Liver (tissue), 7 donors: ENCODE measurements at regions not wholly inside any gene's neighbourhood (a gene's known extent, or its start where the extent isn't known, plus 50 kb on each side); places are given as distances from the start of the nearest gene placed in this dataset.

Source experiments
- DNase-seq: peaks from one replicate; pipeline ENCODE4 v3.0.0-alpha.2; 2017; ENCODE audit warnings: low spot score
- H3K27ac ChIP-seq, 2 donors: one replicate each; pipeline ENCODE4 v1.7.0; 2013; ENCODE audit warnings: inconsistent platforms in 2 of 2, low read length in 2 of 2, control low read depth in 1 of 2, low read depth in 1 of 2, mild to moderate bottlenecking in 1 of 2
- H3K27me3 ChIP-seq, 4 donors: one replicate each; pipeline versions ENCODE4 v1.6.1 to v1.7.0; 2013; ENCODE audit warnings: low read length in 3 of 4, inconsistent platforms in 1 of 4, mild to moderate bottlenecking in 1 of 4, moderate library complexity in 1 of 4; ENCODE audit not compliant: control insufficient read depth in 4 of 4, insufficient read depth in 4 of 4
- H3K36me3 ChIP-seq, 4 donors: one replicate each; pipeline versions ENCODE4 v1.6.1 to v1.7.0; 2013; ENCODE audit warnings: low read length in 3 of 4, mild to moderate bottlenecking in 3 of 4, low read depth in 1 of 4, moderate library complexity in 1 of 4; ENCODE audit not compliant: control insufficient read depth in 4 of 4, insufficient read depth in 3 of 4
- H3K4me1 ChIP-seq, 4 donors: one replicate each; pipeline versions ENCODE4 v1.6.1 to v1.7.0; 2013; ENCODE audit warnings: low read length in 3 of 4, mild to moderate bottlenecking in 3 of 4, moderate library complexity in 1 of 4; ENCODE audit not compliant: control insufficient read depth in 4 of 4, insufficient read depth in 4 of 4
- H3K4me3 ChIP-seq, 3 donors: one replicate each; pipeline versions ENCODE4 v1.6.1 to v1.7.0; 2013; ENCODE audit warnings: low read length in 3 of 3, control low read depth in 1 of 3, low read depth in 1 of 3, mild to moderate bottlenecking in 1 of 3
- H3K9ac ChIP-seq, 2 donors: one replicate each; pipeline ENCODE4 v1.7.0; 2013; ENCODE audit warnings: low read length in 2 of 2, mild to moderate bottlenecking in 2 of 2, moderate library complexity in 2 of 2, control low read depth in 1 of 2, low read depth in 1 of 2
- H3K9me3 ChIP-seq, 4 donors: one replicate each; pipeline versions ENCODE4 v1.6.1 to v1.7.0; 2013; ENCODE audit warnings: low read length in 3 of 4; ENCODE audit not compliant: control insufficient read depth in 4 of 4
- FOXA1 ChIP-seq: IDR thresholded peaks from 2 replicates; pipeline ENCODE4 v1.6.1; 2016; ENCODE audit warnings: antibody characterized with exemption
- FOXA2 ChIP-seq: IDR thresholded peaks from 2 replicates; pipeline ENCODE4 v1.6.1; 2016; ENCODE audit warnings: antibody characterized with exemption
- HNF4A ChIP-seq, 2 donors: conservative IDR thresholded peaks; 2 replicates each; pipeline ENCODE4 v1.6.1; 2016; ENCODE audit warnings: antibody characterized with exemption in 2 of 2, mild to moderate bottlenecking in 2 of 2
- MAX ChIP-seq: IDR thresholded peaks from 2 replicates; pipeline ENCODE4 v1.6.1; 2016; ENCODE audit warnings: antibody characterized with exemption
- NR2F2 ChIP-seq: IDR thresholded peaks from 2 replicates; pipeline ENCODE4 v1.6.1; 2016; ENCODE audit warnings: antibody characterized with exemption
- RAD21 ChIP-seq, 2 donors: IDR thresholded peaks; 2 replicates each; pipeline ENCODE4 v1.6.1; 2016; ENCODE audit warnings: antibody characterized with exemption in 2 of 2, mild to moderate bottlenecking in 2 of 2
- RXRA ChIP-seq, 2 donors: IDR thresholded peaks; 2 replicates each; pipeline ENCODE4 v1.6.1; 2017 to 2018; ENCODE audit warnings: antibody characterized with exemption in 2 of 2, mild to moderate bottlenecking in 1 of 2
- SP1 ChIP-seq: IDR thresholded peaks from 2 replicates; pipeline ENCODE4 v1.6.1; 2018; ENCODE audit warnings: antibody characterized with exemption, mild to moderate bottlenecking
- WGBS: extraction: QIAGEN DNeasy Blood & Tissue Kit; methylation state at CpG from one replicate; pipeline ENCODE4 v1.1.7; 2013; 5-methylcytosine and 5-hydroxymethylcytosine counted together
- TF ChIP-seq, protein P1 (sequence below): IDR thresholded peaks from 2 replicates; pipeline ENCODE4 v1.6.1; 2016; ENCODE audit warnings: antibody characterized with exemption
- TF ChIP-seq, protein P2 (sequence below): IDR thresholded peaks from 2 replicates; pipeline ENCODE4 v1.6.1; 2016; ENCODE audit warnings: antibody characterized with exemption, mild to moderate bottlenecking
- TF ChIP-seq, protein P3 (sequence below): IDR thresholded peaks from 2 replicates; pipeline ENCODE4 v1.6.1; 2016; ENCODE audit warnings: antibody characterized with exemption
- donor health status: healthy.
- donor health status: healthy.
- donor health status: healthy.
- donor health status: healthy.

- 79% methylated on average over 15 of the region's 15 CpGs for WGBS
- DNase-seq = no peak
- H3K9me3 ChIP-seq = no peaks in the 10 kb centered on the region
- TF ChIP-seq, protein P1, sequence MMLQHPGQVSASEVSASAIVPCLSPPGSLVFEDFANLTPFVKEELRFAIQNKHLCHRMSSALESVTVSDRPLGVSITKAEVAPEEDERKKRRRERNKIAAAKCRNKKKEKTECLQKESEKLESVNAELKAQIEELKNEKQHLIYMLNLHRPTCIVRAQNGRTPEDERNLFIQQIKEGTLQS = no peak
- TF ChIP-seq SP1 = no peak
- no peak overlapping the region for H3K27ac ChIP-seq
- H3K36me3 ChIP-seq = no peaks in the 10 kb centered on the region
- H3K4me1 ChIP-seq = no peaks in the 10 kb centered on the region
- no peaks in the 10 kb centered on the region for H3K27me3 ChIP-seq
- no peak overlapping the region for H3K9ac ChIP-seq
- H3K4me3 ChIP-seq = no peak overlapping the region
These were observed 196.5 kb downstream of the MED10 start for GRCh38 chr5:6181871-6182270.

GRCh38 chr5:6181147-6181729 is 197.1 kb downstream of the MED10 start:
- Histone ChIP-seq H3K9me3 (no peaks in the 10 kb centered on the region), H3K9ac (no peak overlapping the region), H3K4me3 (no peak overlapping the region), H3K4me1 (no peaks in the 10 kb centered on the region), H3K36me3 (no peaks in the 10 kb centered on the region), H3K27ac (no peak overlapping the region), H3K27me3 (no peaks in the 10 kb centered on the region)
- WGBS = 65% methylated on average over 5 of the region's 5 CpGs
- no peak for DNase-seq
- TF ChIP-seq RXRA (IDR thresholded peaks at IDR 0.05) (no peak), RAD21 (IDR thresholded peaks at IDR 0.05) (no peak), FOXA2 (no peak), NR2F2 (no peak), SP1 (no peak), MAX (no peak)
- TF ChIP-seq, protein P2, sequence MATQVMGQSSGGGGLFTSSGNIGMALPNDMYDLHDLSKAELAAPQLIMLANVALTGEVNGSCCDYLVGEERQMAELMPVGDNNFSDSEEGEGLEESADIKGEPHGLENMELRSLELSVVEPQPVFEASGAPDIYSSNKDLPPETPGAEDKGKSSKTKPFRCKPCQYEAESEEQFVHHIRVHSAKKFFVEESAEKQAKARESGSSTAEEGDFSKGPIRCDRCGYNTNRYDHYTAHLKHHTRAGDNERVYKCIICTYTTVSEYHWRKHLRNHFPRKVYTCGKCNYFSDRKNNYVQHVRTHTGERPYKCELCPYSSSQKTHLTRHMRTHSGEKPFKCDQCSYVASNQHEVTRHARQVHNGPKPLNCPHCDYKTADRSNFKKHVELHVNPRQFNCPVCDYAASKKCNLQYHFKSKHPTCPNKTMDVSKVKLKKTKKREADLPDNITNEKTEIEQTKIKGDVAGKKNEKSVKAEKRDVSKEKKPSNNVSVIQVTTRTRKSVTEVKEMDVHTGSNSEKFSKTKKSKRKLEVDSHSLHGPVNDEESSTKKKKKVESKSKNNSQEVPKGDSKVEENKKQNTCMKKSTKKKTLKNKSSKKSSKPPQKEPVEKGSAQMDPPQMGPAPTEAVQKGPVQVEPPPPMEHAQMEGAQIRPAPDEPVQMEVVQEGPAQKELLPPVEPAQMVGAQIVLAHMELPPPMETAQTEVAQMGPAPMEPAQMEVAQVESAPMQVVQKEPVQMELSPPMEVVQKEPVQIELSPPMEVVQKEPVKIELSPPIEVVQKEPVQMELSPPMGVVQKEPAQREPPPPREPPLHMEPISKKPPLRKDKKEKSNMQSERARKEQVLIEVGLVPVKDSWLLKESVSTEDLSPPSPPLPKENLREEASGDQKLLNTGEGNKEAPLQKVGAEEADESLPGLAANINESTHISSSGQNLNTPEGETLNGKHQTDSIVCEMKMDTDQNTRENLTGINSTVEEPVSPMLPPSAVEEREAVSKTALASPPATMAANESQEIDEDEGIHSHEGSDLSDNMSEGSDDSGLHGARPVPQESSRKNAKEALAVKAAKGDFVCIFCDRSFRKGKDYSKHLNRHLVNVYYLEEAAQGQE = no peak
- TF ChIP-seq, protein P1 = no peak
- TF ChIP-seq, protein P3, sequence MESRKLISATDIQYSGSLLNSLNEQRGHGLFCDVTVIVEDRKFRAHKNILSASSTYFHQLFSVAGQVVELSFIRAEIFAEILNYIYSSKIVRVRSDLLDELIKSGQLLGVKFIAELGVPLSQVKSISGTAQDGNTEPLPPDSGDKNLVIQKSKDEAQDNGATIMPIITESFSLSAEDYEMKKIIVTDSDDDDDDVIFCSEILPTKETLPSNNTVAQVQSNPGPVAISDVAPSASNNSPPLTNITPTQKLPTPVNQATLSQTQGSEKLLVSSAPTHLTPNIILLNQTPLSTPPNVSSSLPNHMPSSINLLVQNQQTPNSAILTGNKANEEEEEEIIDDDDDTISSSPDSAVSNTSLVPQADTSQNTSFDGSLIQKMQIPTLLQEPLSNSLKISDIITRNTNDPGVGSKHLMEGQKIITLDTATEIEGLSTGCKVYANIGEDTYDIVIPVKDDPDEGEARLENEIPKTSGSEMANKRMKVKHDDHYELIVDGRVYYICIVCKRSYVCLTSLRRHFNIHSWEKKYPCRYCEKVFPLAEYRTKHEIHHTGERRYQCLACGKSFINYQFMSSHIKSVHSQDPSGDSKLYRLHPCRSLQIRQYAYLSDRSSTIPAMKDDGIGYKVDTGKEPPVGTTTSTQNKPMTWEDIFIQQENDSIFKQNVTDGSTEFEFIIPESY = no peak

DNA sequence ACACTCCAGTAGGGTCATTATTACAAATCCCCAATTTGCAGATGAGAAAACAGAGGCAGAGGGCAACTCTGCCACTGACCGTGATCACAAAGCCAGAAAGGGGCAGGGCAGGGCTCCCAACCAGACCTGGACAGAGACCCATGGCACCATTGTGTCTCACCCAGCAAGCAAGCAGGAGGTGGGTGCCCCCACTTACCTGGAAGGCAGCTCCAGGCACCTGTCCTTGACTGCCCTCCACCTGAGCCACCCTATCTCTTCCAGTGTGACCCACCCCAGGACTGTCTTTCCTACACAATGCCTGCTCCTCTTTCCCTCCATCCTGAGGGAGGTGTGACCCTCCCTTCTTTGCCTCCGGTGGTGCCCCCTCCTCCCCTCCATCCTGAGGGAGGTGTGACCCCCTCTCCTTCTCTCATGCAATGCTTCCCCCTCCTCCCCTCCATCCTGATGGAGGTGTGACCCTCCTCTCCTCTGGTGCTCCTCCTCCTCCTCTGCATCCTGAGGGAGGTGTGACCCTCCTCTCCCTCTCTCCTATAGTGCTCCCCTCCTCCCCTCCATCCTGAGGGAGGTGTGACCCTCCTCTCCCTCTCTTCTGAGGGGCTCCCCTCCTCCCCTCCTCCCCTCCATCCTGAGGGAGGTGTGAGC is 198.0 kb downstream of the MED10 start:
- H3K4me3 ChIP-seq = no peak overlapping the region
- no peak for DNase-seq
- H3K36me3 ChIP-seq = no peaks in the 10 kb centered on the region
- H3K4me1 ChIP-seq = no peaks in the 10 kb centered on the region
- TF ChIP-seq SP1 (no peak), FOXA2 (no peak), HNF4A (conservative IDR thresholded peaks at IDR 0.05) (no peak), FOXA1 (no peak)
- H3K9ac ChIP-seq = no peak overlapping the region
- no peak overlapping the region for H3K27ac ChIP-seq
- 76% methylated on average over 2 of the region's 2 CpGs for WGBS
- H3K9me3 ChIP-seq = no peaks in the 10 kb centered on the region
- H3K27me3 ChIP-seq = no peaks in the 10 kb centered on the region
